ENCODE measurements at regions not wholly inside any gene's neighbourhood (a gene's known extent, or its start where the extent isn't known, plus 50 kb on each side); places are given as distances from the start of the nearest gene placed in this dataset.

DNA sequence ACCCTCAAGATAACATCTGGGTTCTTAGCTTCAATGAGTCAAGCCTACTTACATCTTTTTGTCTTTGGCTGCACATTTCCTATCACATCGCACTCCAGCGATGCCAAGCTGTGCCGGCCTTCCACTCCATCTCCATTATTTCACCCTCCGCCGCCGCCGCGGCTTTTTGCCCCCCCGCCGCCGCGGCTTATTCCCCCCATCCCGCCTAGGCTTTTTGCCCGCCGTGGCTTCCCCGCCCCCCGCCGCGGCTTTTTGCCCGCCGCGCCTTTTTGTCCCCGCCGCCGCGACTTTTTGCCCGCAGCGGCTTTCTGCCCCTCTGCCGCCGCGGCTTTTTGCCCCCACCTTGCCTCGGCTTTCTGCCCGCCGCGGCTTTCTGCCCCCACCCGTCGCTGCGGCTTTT, 50.8 kb downstream of the PPIAL4E start:
- DNase-seq, result peak in 1 of 2 donors; percentile 6
